Mammary epithelial cell (primary cell): ENCODE measurements at regions not wholly inside any gene's neighbourhood (a gene's known extent, or its start where the extent isn't known, plus 50 kb on each side); places are given as distances from the start of the nearest gene placed in this dataset.

ENCODE experiments used
- EZH2 ChIP-seq: IDR thresholded peaks from 2 replicates; pipeline ENCODE4 v1.6.1; 2012; ENCODE audit warnings: low read length, inconsistent platforms, borderline replicate concordance
- TF ChIP-seq, protein P1 (sequence below), 2 donors: IDR thresholded peaks in 1 of 2; conservative IDR thresholded peaks in 1 of 2; 2 replicates each; pipeline ENCODE4 v1.5.1; 2011 to 2012; ENCODE audit warnings: inconsistent platforms in 2 of 2, low read length in 2 of 2, mild to moderate bottlenecking in 2 of 2, control low read depth in 1 of 2, low read depth in 1 of 2; ENCODE audit not compliant: insufficient read depth in 1 of 2; ENCODE audit errors: extremely low read depth in 1 of 2

DNA sequence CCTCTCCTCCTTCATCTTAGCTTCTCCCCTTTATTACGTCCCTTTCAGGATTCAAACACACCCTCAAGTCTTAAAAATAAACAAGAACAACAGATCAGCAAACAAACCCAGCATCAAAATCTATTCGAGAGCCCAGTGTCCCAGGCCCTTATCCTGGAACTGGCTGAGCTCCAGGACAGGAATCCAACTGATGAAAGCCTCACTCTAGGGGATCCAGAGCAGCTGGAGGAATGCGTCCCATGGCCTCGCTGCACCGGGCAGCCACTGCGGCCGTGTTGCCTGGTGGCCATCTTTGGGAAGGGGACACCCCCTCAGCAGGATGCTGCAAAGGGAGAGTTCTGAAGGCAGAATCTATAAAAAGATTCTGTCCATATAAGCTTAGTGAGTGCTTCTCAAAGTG lies 156.5 kb upstream of the BMPER start:
- TF ChIP-seq, protein P1, sequence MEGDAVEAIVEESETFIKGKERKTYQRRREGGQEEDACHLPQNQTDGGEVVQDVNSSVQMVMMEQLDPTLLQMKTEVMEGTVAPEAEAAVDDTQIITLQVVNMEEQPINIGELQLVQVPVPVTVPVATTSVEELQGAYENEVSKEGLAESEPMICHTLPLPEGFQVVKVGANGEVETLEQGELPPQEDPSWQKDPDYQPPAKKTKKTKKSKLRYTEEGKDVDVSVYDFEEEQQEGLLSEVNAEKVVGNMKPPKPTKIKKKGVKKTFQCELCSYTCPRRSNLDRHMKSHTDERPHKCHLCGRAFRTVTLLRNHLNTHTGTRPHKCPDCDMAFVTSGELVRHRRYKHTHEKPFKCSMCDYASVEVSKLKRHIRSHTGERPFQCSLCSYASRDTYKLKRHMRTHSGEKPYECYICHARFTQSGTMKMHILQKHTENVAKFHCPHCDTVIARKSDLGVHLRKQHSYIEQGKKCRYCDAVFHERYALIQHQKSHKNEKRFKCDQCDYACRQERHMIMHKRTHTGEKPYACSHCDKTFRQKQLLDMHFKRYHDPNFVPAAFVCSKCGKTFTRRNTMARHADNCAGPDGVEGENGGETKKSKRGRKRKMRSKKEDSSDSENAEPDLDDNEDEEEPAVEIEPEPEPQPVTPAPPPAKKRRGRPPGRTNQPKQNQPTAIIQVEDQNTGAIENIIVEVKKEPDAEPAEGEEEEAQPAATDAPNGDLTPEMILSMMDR (conservative IDR thresholded peaks at IDR 0.05 in 1 of 2, IDR thresholded peaks at IDR 0.05 in 1 of 2; ENCODE audit: extremely low read depth in 1 of 2, insufficient read depth in 1 of 2, low read depth in 1 of 2, low read length in 2 of 2) = no peak
- no peak for TF ChIP-seq EZH2
